Parathyroid adenoma (tissue), 2 donors: ENCODE measurements at regions not wholly inside any gene's neighbourhood (a gene's known extent, or its start where the extent isn't known, plus 50 kb on each side); places are given as distances from the start of the nearest gene placed in this dataset.

Experiments used
- H2AFZ ChIP-seq: fragments of 300-600 bp; sonication (generic); one replicate; pipeline ENCODE4 v1.7.0; 2017; ENCODE audit warnings: antibody characterized with exemption, mild to moderate bottlenecking
- H3K27ac ChIP-seq: fragments of 300-600 bp; sonication (generic); one replicate; pipeline ENCODE4 v1.7.0; 2017
- H3K27me3 ChIP-seq: fragments of 300-600 bp; sonication (generic); one replicate; pipeline ENCODE4 v1.7.0; 2017; ENCODE audit warnings: low read length; ENCODE audit not compliant: control insufficient read depth, insufficient read depth
- H3K36me3 ChIP-seq: fragments of 300-600 bp; sonication (generic); one replicate; pipeline ENCODE4 v1.7.0; 2017; ENCODE audit warnings: low read length; ENCODE audit not compliant: control insufficient read depth, insufficient read depth
- H3K4me1 ChIP-seq: fragments of 300-600 bp; sonication (generic); one replicate; pipeline ENCODE4 v1.7.0; 2017; ENCODE audit warnings: control low read depth
- H3K4me2 ChIP-seq: fragments of 300-600 bp; sonication (generic); one replicate; pipeline ENCODE4 v1.7.0; 2017; ENCODE audit warnings: low read length
- H3K4me3 ChIP-seq: fragments of 300-600 bp; sonication (generic); one replicate; pipeline ENCODE4 v1.7.0; 2017; ENCODE audit warnings: low read depth, low read length
- H3K79me2 ChIP-seq: fragments of 300-600 bp; sonication (generic); one replicate; pipeline ENCODE4 v1.7.0; 2017; ENCODE audit warnings: control low read depth
- H3K9ac ChIP-seq: fragments of 300-600 bp; sonication (generic); one replicate; pipeline ENCODE4 v1.7.0; 2017; ENCODE audit warnings: mild to moderate bottlenecking
- H3K9me3 ChIP-seq: fragments of 300-600 bp; sonication (generic); one replicate; pipeline ENCODE4 v1.7.0; 2017; ENCODE audit warnings: low read length; ENCODE audit not compliant: control insufficient read depth
- CTCF ChIP-seq: fragments of 300-600 bp; sonication (generic); IDR thresholded peaks from one replicate; pipeline ENCODE4 v1.7.0; 2017; ENCODE audit warnings: antibody characterized with exemption, mild to moderate bottlenecking
- donor health status: primary hyperparathyroidism.

- Histone ChIP-seq H3K9ac (no peak overlapping the region), H3K9me3 (no peaks in the 10 kb centered on the region), H3K36me3 (no peaks in the 10 kb centered on the region), H3K27ac (no peak overlapping the region), H3K27me3 (no peaks in the 10 kb centered on the region), H3K79me2 (no peaks in the 10 kb centered on the region), H2AFZ (no peak overlapping the region), H3K4me3 (no peak overlapping the region), H3K4me2 (no peak overlapping the region), H3K4me1 (peaks cover 13% of the 10 kb centered on the region)
- TF ChIP-seq CTCF: no peak
Measured at GRCh38 chr2:9126540-9126939, 80.1 kb upstream of the ASAP2 start.

- Histone ChIP-seq H3K27me3 (no peaks in the 10 kb centered on the region), H3K36me3 (no peaks in the 10 kb centered on the region), H3K9ac (no peak overlapping the region), H3K27ac (peak overlapping the region; percentile 72), H3K9me3 (no peaks in the 10 kb centered on the region), H3K4me3 (no peak overlapping the region), H3K79me2 (no peaks in the 10 kb centered on the region), H2AFZ (peak overlapping the region; percentile 80), H3K4me1 (peaks cover 13% of the 10 kb centered on the region), H3K4me2 (peak overlapping the region; percentile 43)
- no peak for TF ChIP-seq CTCF
Measured at GRCh38 chr2:9124231-9124741, 82.3 kb upstream of the ASAP2 start.

- no peaks in the 10 kb centered on the region for H3K9me3 ChIP-seq
- H3K9ac ChIP-seq: no peak overlapping the region
- no peak overlapping the region for H3K27ac ChIP-seq
- H3K36me3 ChIP-seq: no peaks in the 10 kb centered on the region
- H3K27me3 ChIP-seq: no peaks in the 10 kb centered on the region
- H3K79me2 ChIP-seq: no peaks in the 10 kb centered on the region
- H2AFZ ChIP-seq: no peak overlapping the region
- no peak for TF ChIP-seq CTCF
- H3K4me1 ChIP-seq: peaks cover 13% of the 10 kb centered on the region
- no peak overlapping the region for H3K4me2 ChIP-seq
- no peak overlapping the region for H3K4me3 ChIP-seq
Measured at GRCh38 chr2:9123069-9123468, 83.5 kb upstream of the ASAP2 start.

- no peak for TF ChIP-seq CTCF
- no peaks in the 10 kb centered on the region for H3K79me2 ChIP-seq
Measured at GRCh38 chr2:9122367-9122766, 84.2 kb upstream of the ASAP2 start.

GRCh38 chr2:9118383-9118960 is 88.1 kb upstream of the ASAP2 start:
- H3K4me2 ChIP-seq: no peak overlapping the region
- no peak overlapping the region for H3K4me3 ChIP-seq
- no peak overlapping the region for H3K9ac ChIP-seq
- no peaks in the 10 kb centered on the region for H3K79me2 ChIP-seq
- no peaks in the 10 kb centered on the region for H3K4me1 ChIP-seq
- H3K9me3 ChIP-seq: no peaks in the 10 kb centered on the region
- no peak overlapping the region for H2AFZ ChIP-seq
- no peaks in the 10 kb centered on the region for H3K36me3 ChIP-seq
- TF ChIP-seq CTCF: no peak
- H3K27me3 ChIP-seq: no peaks in the 10 kb centered on the region
- no peak overlapping the region for H3K27ac ChIP-seq

More at GRCh38 chr2:9122367-9122766, 84.2 kb upstream of the ASAP2 start:
- Histone ChIP-seq H3K4me2 (no peak overlapping the region), H3K4me1 (peaks cover 13% of the 10 kb centered on the region), H2AFZ (no peak overlapping the region), H3K4me3 (no peak overlapping the region), H3K9me3 (no peaks in the 10 kb centered on the region), H3K27ac (no peak overlapping the region), H3K36me3 (no peaks in the 10 kb centered on the region), H3K9ac (no peak overlapping the region), H3K27me3 (no peaks in the 10 kb centered on the region)
